SK-N-SH treated with all-trans-retinoic acid at 6 μM for 48 hours (cell line): ENCODE measurements at regions not wholly inside any gene's neighbourhood (a gene's known extent, or its start where the extent isn't known, plus 50 kb on each side); places are given as distances from the start of the nearest gene placed in this dataset.

Source experiments
- ATAC-seq: fragments of 200-7000 bp; cut with Tn5 transposase; 3 replicates; pipeline ENCODE4 v1.9.1; 2020; ENCODE audit warnings: mild to moderate bottlenecking, moderate library complexity
- ARNTL ChIP-seq: fragments of 450-650 bp; formaldehyde crosslinking; IDR thresholded peaks from 2 replicates; pipeline ENCODE4 v1.5.0; 2020; ENCODE audit warnings: low read depth, mild to moderate bottlenecking, moderate library complexity, borderline replicate concordance
- BACH2 ChIP-seq: fragments of 250-450 bp; sonication (Bioruptor Pico); IDR thresholded peaks from 2 replicates; pipeline ENCODE4 v1.9.0; 2021; ENCODE audit warnings: mild to moderate bottlenecking, borderline replicate concordance
- CREB5 ChIP-seq: fragments of 250-450 bp; sonication (Bioruptor Pico); IDR thresholded peaks from 2 replicates; pipeline ENCODE4 v1.5.1; 2020; ENCODE audit warnings: low read depth, mild to moderate bottlenecking, moderate library complexity
- CSDC2 ChIP-seq: fragments of 250-450 bp; sonication (Bioruptor Pico); IDR thresholded peaks from 2 replicates; pipeline ENCODE4 v1.5.0; 2020; ENCODE audit warnings: mild to moderate bottlenecking, moderate library complexity
- ESRRG ChIP-seq: fragments of 250-450 bp; sonication (Bioruptor Pico); IDR thresholded peaks from 2 replicates; pipeline ENCODE4 v1.6.1; 2021; ENCODE audit warnings: mild to moderate bottlenecking
- GLIS3 ChIP-seq: fragments of 250-450 bp; sonication (Bioruptor Pico); IDR thresholded peaks from 2 replicates; pipeline ENCODE4 v1.5.0; 2020; ENCODE audit warnings: mild to moderate bottlenecking, moderate library complexity
- ISL1 ChIP-seq: fragments of 250-450 bp; sonication (Bioruptor Pico); IDR thresholded peaks from 2 replicates; pipeline ENCODE4 v2.1.2; 2022; ENCODE audit warnings: mild to moderate bottlenecking, moderate library complexity
- OSR1 ChIP-seq: fragments of 250-450 bp; sonication (Bioruptor Pico); IDR thresholded peaks from 2 replicates; pipeline ENCODE4 v1.8.0; 2022; ENCODE audit warnings: moderate library complexity, mild to moderate bottlenecking, inconsistent platforms
- PPARA ChIP-seq: fragments of 250-450 bp; sonication (Bioruptor Pico); IDR thresholded peaks from 2 replicates; pipeline ENCODE4 v1.5.0; 2020; ENCODE audit warnings: mild to moderate bottlenecking, borderline replicate concordance
- RARB ChIP-seq: fragments of 250-450 bp; sonication (Bioruptor Pico); IDR thresholded peaks from 2 replicates; pipeline ENCODE4 v1.8.0; 2021; ENCODE audit warnings: mild to moderate bottlenecking, moderate library complexity
- SNAI2 ChIP-seq: fragments of 250-450 bp; sonication (Bioruptor Pico); IDR thresholded peaks from 2 replicates; pipeline ENCODE4 v1.5.0; 2020; ENCODE audit warnings: mild to moderate bottlenecking, moderate library complexity
- TCF4 ChIP-seq: fragments of 250-450 bp; sonication (Bioruptor Pico); IDR thresholded peaks from 2 replicates; pipeline ENCODE4 v1.8.0; 2021; ENCODE audit warnings: mild to moderate bottlenecking, moderate library complexity, borderline replicate concordance
- TOX ChIP-seq: fragments of 250-450 bp; sonication (Bioruptor Pico); IDR thresholded peaks from 2 replicates; pipeline ENCODE4 v1.8.0; 2021; ENCODE audit warnings: mild to moderate bottlenecking, moderate library complexity, borderline replicate concordance
- ZC3H10 ChIP-seq: fragments of 250-450 bp; sonication (Bioruptor Pico); IDR thresholded peaks from 2 replicates; pipeline ENCODE4 v1.5.1; 2021; ENCODE audit warnings: mild to moderate bottlenecking, moderate library complexity
- ZFP3 ChIP-seq: fragments of 250-450 bp; sonication (Bioruptor Pico); IDR thresholded peaks from 2 replicates; pipeline ENCODE4 v1.5.0; 2020; ENCODE audit warnings: mild to moderate bottlenecking, moderate library complexity
- ZFP30 ChIP-seq: fragments of 450-650 bp; formaldehyde crosslinking; IDR thresholded peaks from 2 replicates; pipeline ENCODE4 v1.5.0; 2022; ENCODE audit warnings: mild to moderate bottlenecking, moderate library complexity
- ZNF70 ChIP-seq: fragments of 450-650 bp; formaldehyde crosslinking; IDR thresholded peaks from 2 replicates; pipeline ENCODE4 v1.5.0; 2020; ENCODE audit warnings: mild to moderate bottlenecking, moderate library complexity
- ZNF8 ChIP-seq: fragments of 450-650 bp; formaldehyde crosslinking; IDR thresholded peaks from 2 replicates; pipeline ENCODE4 v1.5.0; 2020; ENCODE audit warnings: mild to moderate bottlenecking, moderate library complexity
- TF ChIP-seq, protein P1 (sequence below): fragments of 250-450 bp; sonication (Bioruptor Pico); IDR thresholded peaks from 2 replicates; pipeline ENCODE4 v1.8.0; 2021; ENCODE audit warnings: low read depth, mild to moderate bottlenecking, moderate library complexity, borderline replicate concordance
- TF ChIP-seq, protein P2 (sequence below): fragments of 250-450 bp; sonication (Bioruptor Pico); IDR thresholded peaks from 2 replicates; pipeline ENCODE4 v1.5.1; 2021; ENCODE audit warnings: mild to moderate bottlenecking, moderate library complexity
- TF ChIP-seq, protein P3 (sequence below): fragments of 250-450 bp; sonication (Bioruptor Pico); IDR thresholded peaks from 2 replicates; pipeline ENCODE4 v1.8.0; 2020; ENCODE audit warnings: mild to moderate bottlenecking, moderate library complexity, borderline replicate concordance

- ATAC-seq = no peak
- TF ChIP-seq, protein P1, sequence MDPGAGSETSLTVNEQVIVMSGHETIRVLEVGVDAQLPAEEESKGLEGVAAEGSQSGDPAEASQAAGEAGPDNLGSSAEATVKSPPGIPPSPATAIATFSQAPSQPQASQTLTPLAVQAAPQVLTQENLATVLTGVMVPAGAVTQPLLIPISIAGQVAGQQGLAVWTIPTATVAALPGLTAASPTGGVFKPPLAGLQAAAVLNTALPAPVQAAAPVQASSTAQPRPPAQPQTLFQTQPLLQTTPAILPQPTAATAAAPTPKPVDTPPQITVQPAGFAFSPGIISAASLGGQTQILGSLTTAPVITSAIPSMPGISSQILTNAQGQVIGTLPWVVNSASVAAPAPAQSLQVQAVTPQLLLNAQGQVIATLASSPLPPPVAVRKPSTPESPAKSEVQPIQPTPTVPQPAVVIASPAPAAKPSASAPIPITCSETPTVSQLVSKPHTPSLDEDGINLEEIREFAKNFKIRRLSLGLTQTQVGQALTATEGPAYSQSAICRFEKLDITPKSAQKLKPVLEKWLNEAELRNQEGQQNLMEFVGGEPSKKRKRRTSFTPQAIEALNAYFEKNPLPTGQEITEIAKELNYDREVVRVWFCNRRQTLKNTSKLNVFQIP = no peak
- TF ChIP-seq ZFP3 (CRISPR knock-in tag) = no peak
- no peak for TF ChIP-seq ZNF8 (CRISPR knock-in tag)
- TF ChIP-seq PPARA (CRISPR knock-in tag) = no peak
Measured at GRCh38 chr14:71245659-71246361, 338.6 kb downstream of the PCNX1 start.

- TF ChIP-seq ZNF8 (CRISPR knock-in tag) (no peak), OSR1 (CRISPR knock-in tag) (no peak), ZC3H10 (CRISPR knock-in tag) (no peak)
- no peak for ATAC-seq
Measured at GRCh38 chr14:71246539-71246938, 339.3 kb downstream of the PCNX1 start.

DNA sequence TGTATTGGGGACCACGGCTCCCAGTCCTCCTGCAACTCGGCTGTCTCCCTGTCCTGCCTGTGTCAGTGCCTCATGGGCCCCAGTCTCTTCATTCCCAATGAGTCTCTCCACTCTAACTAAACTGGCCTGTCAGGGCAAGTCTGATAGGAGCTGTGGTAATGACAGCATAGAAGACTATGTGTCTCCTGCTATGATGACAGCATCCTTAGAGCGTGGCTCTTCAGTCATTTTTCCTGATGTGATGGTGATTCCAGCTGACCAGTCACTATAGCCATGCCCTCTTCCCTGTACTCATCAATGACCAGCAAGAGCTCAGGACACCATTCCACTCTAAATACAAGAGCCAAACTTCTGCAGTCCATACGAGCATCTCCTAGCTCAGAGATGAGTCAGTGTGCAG lies 339.8 kb downstream of the PCNX1 start:
- ATAC-seq = no peak
- TF ChIP-seq GLIS3 (CRISPR knock-in tag) (no peak), ARNTL (CRISPR knock-in tag) (no peak), ISL1 (CRISPR knock-in tag) (no peak), PPARA (CRISPR knock-in tag) (no peak)
- TF ChIP-seq, all 23 proteins: peak for 0

DNA sequence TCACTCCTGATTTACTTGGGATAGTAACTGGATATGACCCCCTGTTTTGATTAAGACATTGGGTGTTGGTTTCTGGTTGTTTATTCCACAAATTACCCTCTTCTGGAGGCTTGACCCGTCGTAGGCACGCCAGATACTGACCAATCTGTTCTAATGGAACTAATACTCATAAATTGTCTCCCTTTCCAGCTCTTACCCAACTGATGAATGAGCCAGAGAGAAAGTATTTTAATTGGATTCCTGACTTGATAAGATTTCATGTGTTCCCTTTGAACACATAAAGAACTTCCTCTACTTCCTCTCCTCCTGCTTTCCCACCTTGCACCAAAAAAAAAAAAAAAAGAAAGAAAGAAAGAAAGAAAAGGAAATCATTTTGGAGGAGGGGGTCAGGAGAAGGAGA lies 340.9 kb downstream of the PCNX1 start:
- ATAC-seq = no peak
- TF ChIP-seq, protein P1 = no peak
- TF ChIP-seq ISL1 (CRISPR knock-in tag) = peak; percentile 84
- no peak for TF ChIP-seq SNAI2 (CRISPR knock-in tag)
- TF ChIP-seq RARB (CRISPR knock-in tag) = no peak
- peak; percentile 62 for TF ChIP-seq ZFP30 (CRISPR knock-in tag)
- no peak for TF ChIP-seq CREB5
- TF ChIP-seq ESRRG (CRISPR knock-in tag) = no peak
- TF ChIP-seq, protein P2, sequence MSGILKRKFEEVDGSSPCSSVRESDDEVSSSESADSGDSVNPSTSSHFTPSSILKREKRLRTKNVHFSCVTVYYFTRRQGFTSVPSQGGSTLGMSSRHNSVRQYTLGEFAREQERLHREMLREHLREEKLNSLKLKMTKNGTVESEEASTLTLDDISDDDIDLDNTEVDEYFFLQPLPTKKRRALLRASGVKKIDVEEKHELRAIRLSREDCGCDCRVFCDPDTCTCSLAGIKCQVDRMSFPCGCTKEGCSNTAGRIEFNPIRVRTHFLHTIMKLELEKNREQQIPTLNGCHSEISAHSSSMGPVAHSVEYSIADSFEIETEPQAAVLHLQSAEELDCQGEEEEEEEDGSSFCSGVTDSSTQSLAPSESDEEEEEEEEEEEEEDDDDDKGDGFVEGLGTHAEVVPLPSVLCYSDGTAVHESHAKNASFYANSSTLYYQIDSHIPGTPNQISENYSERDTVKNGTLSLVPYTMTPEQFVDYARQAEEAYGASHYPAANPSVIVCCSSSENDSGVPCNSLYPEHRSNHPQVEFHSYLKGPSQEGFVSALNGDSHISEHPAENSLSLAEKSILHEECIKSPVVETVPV (CRISPR knock-in tag) = no peak

- no peak for TF ChIP-seq PPARA (CRISPR knock-in tag)
- TF ChIP-seq ARNTL (CRISPR knock-in tag) = no peak
- TF ChIP-seq ISL1 (CRISPR knock-in tag) = no peak
- TF ChIP-seq ZNF8 (CRISPR knock-in tag) = no peak
- no peak for TF ChIP-seq SNAI2 (CRISPR knock-in tag)
- TF ChIP-seq, protein P1 = no peak
- TF ChIP-seq OSR1 (CRISPR knock-in tag) = no peak
- TF ChIP-seq, protein P3, sequence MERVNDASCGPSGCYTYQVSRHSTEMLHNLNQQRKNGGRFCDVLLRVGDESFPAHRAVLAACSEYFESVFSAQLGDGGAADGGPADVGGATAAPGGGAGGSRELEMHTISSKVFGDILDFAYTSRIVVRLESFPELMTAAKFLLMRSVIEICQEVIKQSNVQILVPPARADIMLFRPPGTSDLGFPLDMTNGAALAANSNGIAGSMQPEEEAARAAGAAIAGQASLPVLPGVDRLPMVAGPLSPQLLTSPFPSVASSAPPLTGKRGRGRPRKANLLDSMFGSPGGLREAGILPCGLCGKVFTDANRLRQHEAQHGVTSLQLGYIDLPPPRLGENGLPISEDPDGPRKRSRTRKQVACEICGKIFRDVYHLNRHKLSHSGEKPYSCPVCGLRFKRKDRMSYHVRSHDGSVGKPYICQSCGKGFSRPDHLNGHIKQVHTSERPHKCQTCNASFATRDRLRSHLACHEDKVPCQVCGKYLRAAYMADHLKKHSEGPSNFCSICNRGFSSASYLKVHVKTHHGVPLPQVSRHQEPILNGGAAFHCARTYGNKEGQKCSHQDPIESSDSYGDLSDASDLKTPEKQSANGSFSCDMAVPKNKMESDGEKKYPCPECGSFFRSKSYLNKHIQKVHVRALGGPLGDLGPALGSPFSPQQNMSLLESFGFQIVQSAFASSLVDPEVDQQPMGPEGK (CRISPR knock-in tag) = no peak
- TF ChIP-seq, protein P2 (CRISPR knock-in tag) = no peak
- no peak for TF ChIP-seq TOX (CRISPR knock-in tag)
- no peak for TF ChIP-seq BACH2 (CRISPR knock-in tag)
- no peak for TF ChIP-seq ZFP30 (CRISPR knock-in tag)
- TF ChIP-seq ZFP3 (CRISPR knock-in tag) = no peak
- TF ChIP-seq TCF4 (CRISPR knock-in tag) = no peak
- TF ChIP-seq CSDC2 = no peak
- TF ChIP-seq ZC3H10 (CRISPR knock-in tag) = no peak
- no peak for TF ChIP-seq ZNF70 (CRISPR knock-in tag)
- no peak for TF ChIP-seq RARB (CRISPR knock-in tag)
- ATAC-seq = no peak
Measured at GRCh38 chr14:71250347-71250746, 343.1 kb downstream of the PCNX1 start.
